ENCODE measurements at regions not wholly inside any gene's neighbourhood (a gene's known extent, or its start where the extent isn't known, plus 50 kb on each side); places are given as distances from the start of the nearest gene placed in this dataset.

DNA sequence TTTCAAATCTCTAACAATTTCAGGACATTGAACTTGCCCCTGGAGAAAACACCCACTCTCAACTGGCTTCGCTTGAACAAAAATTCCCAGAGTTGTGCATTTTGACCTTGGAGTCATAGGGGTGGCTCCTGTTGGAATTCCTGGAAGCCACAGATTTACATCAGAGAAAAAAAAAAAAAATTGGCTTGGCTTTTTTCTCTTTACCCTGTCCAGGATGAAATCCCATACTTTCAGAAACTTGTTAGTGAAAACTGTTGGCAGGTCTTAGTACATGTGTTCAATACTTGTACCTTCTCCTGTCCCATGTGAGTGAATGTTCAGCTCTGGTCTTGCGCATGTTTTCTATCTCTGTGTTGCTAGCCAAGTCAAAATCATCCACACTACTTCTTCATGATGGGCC is 228.8 kb downstream of the TGFB2 start:
- no peak for DNase-seq (ENCODE audit: low read depth in 3 of 3, low spot score in 2 of 3)

DNA sequence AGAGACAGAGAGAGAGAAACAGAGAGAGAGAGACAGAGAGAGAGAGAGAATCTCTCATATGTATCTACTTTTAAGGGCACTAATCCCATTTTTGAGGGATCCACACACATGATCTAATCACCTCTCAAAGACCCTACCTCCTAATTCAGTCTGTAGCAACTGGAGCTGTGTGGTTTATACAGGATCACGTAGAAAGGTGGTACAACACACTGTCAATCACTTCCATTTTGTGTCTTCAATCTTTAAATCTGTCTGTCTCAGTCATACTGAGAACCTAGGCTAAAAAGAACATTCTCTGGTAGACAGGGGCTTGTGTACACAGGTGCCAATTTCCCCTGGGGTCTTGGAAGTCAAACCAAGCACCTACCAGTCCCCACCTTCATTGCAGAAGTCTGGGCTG is 229.9 kb downstream of the TGFB2 start:
- no peak for DNase-seq (ENCODE audit: low read depth in 3 of 3, low spot score in 2 of 3)

DNA sequence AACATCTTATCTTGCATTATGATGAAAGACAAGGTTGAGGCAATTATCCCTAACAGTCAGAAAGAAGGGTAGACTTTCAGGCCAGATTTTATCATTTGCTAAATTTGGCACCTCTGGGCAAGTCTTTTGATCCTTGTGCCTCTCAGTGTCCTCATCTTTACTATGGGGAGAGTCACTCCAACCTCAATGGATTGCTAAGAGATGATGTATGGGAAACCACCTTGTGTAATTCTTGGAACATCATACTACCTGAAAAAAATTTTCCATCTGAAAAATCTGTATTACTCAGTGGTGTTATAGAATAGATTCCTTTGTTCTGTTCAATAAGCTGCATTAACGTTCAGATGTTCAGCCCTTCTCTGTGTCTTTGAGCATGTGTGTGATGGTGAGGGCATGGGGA is 230.7 kb downstream of the TGFB2 start:
- DNase-seq (ENCODE audit: low read depth in 3 of 3, low spot score in 2 of 3) = no peak

DNA sequence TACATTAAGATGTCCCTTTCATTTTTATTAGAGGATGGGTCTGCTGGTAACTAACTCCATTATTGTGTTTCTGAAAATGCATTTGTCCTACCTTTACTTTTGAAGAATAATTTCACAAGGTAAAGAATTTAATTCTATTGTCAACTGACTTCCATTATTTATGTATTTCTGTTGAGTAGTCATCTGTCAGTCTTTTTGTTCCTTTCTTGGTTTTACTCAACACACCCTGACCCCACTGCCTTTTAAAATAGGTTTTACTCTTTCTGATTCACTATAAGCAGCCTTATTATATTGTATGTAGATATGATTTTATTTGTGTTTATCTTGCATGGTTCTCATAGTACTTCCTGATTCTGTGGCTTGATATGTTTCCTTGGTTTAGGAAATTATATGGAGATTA is 237.5 kb downstream of the TGFB2 start:
- DNase-seq (ENCODE audit: low read depth in 3 of 3, low spot score in 2 of 3) = no peak

DNA sequence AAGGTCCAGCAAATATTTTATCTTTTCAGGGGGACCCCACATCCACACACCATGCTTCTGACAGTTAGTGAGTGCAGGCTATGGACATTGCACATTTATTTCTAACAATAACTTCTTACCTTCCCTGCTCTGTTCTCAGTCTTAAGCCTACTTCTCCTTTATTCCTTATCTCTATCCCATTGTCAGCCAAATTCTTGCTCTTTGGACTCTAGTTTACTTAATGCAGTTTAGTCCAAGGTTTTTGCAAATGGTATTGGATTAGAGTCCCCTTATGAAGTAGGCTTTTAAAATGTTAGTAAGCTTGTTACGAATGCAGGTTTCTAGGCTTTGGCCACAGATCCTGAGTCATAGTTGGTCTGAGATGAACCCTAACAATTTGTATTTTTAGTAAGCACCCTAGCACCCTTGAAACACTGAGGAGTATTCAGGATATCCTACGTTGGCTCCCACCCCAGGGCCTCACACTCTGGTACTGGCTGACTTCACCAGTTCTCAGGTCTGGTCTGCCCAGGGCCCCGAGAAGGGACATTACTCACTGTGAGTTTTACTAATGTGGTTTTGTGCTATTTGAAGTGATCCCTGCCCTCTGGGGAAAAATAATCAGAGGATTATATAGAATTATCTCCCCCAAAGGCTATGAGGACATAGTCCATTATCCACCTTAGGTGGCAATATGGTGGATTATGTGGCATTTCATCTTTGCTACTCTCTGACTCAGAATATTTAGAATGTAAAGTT is 239.5 kb downstream of the TGFB2 start:
- no peak for DNase-seq (ENCODE audit: low read depth in 3 of 3, low spot score in 2 of 3)

DNA sequence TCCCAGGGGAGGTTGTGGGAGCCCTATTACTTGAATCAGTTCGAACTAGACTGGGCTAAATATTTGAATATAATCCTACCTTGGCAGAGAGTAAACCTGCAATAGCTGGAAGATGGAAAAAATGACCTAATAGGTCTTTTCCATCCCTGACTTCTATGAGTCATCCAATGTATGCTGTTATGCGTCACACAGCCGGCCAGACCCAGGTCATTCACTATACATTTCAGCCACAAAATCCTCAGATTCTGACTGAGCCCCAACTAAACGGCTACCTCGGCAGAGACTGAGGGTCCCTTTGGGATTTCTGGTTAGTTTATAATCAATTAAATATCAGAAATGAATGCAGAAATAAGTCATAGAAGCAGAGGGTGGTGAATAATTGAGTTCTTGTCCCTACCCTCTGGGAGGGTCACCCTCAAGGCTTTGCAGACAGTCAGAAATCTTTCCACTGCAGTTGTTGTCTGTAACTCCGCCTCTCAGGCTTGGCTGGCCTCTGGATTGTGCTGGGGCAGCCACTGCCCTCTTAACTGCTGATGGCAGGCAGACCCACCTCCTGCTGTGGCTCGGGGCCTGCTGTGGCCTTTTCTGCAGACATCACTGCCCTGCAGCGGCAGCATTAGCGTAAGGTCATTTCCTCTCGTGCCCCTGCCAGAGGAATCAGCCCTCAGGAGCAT is 240.5 kb downstream of the TGFB2 start:
- no peak for DNase-seq (ENCODE audit: low read depth in 3 of 3, low spot score in 2 of 3)

DNA sequence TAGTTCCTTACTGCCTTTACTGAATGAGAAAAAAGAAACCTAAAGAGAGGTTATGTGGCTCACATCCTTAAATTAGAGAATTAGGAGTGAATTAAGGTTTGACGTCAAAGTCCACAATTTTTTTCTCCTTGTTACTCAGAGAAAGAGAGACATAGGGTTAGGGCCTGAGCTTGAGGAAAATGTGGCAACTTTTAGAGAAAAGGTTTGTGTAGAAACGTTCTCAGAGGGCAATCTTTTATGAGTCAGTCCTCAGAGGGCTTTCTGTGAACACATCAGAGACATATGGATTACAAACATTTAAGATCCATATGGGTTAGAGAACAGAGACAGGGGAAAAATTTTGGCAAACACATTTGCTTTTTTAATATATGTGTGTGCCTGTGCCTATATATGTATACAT is 242.8 kb downstream of the TGFB2 start:
- DNase-seq (ENCODE audit: low read depth in 3 of 3, low spot score in 2 of 3) = no peak

DNA sequence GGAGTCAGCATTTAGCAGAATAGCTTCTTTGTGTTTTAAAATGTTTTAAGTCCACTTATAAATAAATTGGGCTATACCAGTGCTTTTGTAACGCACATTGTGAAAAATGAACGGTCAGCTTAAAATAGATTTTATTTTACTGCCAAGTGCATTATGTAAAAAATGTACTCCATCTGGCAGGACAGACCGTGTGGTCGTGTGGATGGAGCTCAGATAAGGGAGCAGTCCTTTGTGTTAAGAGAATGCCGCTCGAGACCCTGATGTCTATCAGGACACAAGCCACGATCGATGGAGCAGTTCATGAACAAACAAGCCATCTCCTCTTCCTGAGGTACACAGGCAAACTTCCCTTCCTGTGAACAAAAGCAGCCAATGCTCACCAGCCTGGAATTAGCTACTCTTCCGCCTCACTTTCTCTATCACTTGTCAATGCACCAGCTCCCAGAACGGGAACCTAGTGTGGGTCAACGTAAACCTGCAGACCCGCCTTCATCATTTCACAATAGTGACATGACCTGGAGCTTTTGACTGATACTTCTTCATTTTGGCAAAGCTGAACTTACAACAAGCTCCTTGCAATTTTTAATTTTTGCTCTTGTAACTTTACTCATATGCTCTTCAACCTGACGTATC is 243.5 kb downstream of the TGFB2 start:
- no peak for DNase-seq (ENCODE audit: low read depth in 3 of 3, low spot score in 2 of 3)

DNA sequence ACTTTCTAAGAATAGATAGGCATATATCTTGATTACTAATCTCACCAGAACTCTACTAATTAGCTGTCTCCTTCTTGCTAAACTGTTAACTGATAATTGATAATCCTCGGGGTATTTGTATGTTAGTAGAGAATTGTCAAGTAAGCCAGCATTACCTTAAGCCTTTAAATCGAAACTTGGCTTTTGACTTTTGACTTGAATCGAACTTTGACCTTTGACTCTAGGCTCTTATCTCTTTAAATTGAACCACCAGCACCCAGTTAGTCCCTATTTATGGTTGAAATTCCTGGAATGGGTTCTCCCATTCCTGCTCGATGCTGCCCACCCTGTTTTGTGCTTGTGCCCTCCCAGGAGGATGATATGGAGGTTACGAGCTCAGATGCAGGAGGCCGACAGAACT is 244.4 kb downstream of the TGFB2 start:
- DNase-seq (ENCODE audit: low read depth in 3 of 3, low spot score in 2 of 3) = no peak

DNA sequence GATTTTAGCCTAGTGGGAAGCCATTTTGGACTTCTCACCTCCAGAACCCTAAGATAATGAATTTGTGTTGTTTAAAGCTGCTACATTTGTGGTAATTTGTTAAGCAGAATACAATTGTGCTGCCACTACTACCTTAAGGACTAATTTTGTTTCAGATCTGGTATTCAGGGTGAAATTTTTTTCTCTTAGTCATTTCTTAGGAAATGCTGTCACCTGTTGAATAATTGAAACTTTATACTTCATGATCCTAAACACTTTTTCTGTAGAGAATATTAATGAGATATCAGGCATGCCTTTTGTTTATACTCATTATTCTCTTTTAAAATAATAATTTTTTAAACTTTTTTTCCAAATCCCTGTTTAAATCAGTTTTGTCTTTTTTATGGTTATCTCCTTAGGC is 246.8 kb downstream of the TGFB2 start:
- DNase-seq (ENCODE audit: low read depth in 3 of 3, low spot score in 2 of 3) = no peak

DNA sequence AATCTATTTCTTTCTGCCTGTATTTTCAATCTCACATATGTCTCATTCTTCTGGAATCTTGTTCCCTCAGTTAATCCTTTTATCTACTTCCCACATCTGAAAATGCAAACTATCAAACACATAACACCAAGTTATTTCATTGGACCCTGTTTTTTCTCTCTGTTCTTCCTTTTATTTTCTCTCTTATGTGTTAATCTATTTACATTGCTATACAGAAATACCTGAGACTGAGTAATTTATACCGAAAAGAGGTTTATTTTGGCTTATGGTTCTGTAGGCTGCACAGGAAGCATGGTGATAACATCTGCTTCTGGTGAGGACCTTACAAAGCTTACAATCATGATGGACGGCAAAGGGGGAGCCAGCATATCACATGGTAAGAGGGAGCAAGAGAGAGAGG is 247.6 kb downstream of the TGFB2 start:
- no peak for DNase-seq (ENCODE audit: low read depth in 3 of 3, low spot score in 2 of 3)

DNA sequence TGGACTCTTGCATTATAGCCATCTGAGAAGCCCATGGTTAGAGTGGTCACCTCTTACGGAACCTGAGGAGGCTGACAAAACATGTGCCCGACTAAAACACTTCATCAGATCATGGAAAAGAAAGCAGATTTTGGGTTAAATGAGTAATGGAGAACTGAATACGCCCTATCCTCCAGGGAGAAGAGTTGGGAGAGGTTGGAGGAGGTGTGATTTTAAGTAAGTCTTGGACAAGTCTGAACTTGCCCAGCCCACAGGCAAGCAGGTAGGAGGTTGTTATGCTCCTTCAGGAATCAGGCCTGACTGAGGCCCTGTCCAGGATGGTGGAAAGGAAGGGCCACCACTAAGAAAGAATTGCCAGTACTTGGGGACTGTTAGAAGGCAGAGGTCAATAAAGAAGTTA is 255.8 kb downstream of the TGFB2 start:
- DNase-seq (ENCODE audit: low read depth in 3 of 3, low spot score in 2 of 3) = no peak

DNA sequence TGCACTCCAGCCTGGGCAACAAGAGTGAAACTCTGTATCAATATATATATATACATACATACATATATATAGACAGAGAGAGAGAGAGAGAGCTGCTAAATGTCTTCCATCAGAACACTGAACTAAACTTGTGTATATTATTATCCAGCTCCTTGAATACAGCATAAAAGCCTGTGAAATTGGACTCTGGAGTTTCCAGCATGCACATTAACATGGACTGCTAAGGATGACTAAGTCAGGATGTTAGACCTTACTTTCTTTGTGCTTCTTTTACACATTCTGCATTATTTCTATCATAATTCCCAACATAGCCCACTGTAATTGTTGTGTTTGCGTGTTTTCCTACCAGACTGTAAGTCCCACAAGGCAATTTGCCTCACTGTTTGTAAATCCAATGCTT is 259.1 kb downstream of the TGFB2 start:
- DNase-seq (ENCODE audit: low read depth in 3 of 3, low spot score in 2 of 3) = no peak

DNA sequence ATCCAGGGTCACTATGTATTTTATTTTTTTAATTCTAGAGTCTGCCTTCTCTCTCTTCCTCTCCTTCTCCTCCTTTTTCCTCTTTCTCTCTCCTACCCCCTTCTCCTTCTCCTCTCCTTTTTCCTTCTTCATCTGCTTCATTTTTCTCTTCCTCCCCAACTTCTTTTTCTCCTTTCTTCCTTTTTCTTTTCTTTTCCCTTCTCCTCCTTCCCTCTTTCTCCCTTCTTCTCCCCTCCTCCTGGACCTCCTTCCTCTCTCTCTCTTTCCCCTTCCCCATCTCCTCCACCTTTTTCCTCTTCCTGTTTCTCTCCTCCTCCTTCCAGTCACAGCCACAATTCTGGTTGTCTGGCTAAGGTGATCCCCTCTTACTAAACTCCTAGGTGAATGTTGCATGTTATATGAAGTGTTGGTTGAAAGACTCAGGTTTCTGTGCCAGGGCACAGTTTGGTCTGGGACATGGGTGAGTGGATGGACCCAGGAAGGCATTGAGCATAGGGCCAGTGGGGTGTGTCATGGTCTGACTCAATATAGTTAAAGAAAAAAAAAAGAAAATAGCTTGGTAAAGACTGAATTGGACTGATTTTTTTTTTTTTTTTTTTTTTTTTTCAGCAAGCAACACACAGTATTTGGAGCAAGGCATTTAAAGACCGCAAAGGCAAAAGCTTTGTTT is 266.9 kb downstream of the TGFB2 start:
- no peak for DNase-seq (ENCODE audit: low read depth in 3 of 3, low spot score in 2 of 3)

DNA sequence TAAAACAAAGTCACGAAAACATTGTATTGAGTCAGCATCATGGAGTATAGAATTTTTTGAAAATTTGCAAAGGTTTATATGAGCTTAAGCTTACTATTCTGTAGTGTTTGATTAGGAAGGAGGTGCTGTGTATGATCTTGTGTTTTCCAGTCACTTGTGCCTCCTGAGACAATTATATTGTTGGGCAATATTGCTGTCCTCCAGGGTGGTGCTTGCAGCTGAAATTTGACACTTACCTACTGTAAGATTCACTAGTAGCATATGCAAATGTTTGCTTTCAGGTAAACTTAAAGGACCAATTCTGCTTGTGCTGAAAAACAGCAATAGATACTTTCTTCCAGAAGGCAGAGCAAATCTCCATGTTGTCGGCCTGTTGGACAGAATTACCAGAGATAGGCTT is 268.0 kb downstream of the TGFB2 start:
- no peak for DNase-seq (ENCODE audit: low read depth in 3 of 3, low spot score in 2 of 3)

DNA sequence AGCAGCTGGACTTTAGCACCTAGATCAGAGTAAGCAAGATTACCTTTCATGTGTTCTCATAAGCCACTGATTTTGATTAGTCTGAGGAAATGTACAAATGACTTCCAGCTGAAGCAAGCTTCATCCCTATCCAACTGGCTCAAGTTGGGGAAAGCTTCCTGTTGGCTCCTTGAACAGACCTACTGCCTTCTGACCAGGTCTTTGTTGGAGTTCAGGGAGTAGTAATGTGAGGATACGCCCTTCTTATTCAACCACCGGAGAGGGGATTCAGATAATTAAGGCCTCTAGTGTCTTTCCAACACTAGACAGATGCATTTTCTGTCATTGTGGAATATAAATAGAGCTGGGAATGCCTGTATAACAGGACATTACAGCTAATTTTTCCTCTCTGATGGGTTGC is 268.9 kb downstream of the TGFB2 start:
- no peak for DNase-seq (ENCODE audit: low read depth in 3 of 3, low spot score in 2 of 3)

DNA sequence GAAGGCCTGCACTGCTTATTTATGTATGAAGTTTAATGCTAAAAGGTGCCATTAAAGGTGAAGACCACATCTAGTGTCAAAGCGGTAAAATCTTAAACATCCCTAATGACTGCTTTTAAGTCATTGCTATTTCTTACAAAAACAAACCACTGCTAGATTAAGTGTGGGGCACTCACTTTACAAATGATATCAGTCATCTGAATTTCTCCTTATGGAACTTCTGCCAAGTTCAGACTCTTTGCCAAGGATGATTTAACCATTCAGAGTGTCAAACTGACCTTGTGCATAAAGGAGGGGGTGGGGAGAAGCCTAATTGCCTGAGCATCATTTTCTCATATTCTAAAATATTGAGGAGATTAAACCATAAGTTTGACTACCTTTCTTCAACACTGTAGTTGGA is 271.5 kb downstream of the TGFB2 start:
- DNase-seq (ENCODE audit: low read depth in 3 of 3, low spot score in 2 of 3) = no peak

DNA sequence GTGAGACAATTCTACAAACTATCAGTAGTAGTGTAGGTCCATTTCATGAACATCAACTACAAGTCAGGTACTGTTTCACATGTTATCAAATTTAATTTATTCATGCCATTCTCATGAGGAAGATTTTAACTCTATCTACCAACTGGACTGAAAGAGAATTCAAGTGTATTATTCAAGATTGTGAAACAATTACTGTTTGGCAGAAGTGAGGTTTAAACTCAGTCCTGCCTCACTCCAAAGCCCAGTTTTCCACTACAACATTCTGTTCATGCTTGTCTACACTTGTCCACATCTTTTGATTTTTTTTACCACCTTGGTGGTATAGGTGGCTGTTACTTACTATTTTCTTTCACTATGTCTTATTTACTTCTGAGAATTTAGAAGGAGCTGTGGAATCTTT is 272.9 kb downstream of the TGFB2 start:
- DNase-seq (ENCODE audit: low read depth in 3 of 3, low spot score in 2 of 3) = no peak

DNA sequence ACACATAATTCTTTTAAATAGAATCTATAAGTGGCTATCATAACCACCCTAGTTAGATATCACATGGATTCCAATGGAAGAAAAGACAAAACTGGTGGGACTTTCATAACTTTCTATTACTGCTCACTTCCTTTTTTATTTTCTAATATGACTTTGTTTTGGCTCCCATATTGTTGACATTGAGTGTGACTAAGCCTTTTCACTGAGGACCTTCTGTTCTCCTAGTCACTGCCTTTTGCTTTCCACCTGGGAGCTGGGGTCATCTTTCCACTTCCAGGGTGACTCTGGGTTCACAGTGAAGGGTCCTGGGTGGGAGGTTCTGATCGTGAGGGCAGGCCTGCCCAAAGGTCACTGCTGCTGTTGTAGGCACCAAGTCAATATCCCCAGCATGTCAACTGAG is 275.8 kb downstream of the TGFB2 start:
- no peak for DNase-seq (ENCODE audit: low read depth in 3 of 3, low spot score in 2 of 3)

DNA sequence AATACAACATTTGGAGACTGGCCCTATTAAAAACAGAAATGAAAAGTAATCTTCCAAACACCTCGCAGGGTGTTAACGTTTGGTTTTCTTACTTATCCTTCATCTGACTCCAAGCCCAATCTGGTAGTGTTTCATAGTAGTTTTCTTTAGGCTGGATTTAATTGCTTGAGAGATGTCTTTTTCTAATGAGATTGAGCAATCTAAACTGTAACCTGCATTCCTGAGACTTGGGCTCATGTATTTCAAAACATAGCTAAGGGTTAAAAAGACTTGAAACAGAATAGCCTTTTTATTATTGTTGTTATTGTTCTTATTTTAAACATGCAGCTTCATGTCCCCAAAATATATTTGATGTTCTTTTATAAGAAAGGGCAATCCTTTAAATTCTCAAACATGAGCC is 278.9 kb downstream of the TGFB2 start:
- DNase-seq (ENCODE audit: low read depth in 3 of 3, low spot score in 2 of 3) = no peak

DNA sequence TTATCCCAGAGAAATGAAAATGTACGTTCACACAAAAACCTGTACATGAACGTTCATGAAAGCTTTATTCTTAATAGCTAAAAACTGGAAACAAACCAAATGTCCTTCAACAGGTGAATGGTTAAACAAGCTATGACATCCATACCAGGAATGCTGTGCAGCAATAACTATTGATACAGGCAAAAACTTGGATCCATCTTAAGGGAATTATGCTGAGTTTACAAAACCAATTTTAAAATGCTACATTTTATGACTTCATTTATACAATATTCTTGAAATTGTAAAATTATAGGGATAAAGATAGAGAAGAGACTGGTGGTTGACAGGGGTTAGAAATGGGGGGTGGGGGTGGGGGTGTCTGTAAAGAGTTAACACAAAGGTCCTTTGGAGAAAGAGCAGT is 280.3 kb downstream of the TGFB2 start:
- DNase-seq (ENCODE audit: low read depth in 3 of 3, low spot score in 2 of 3) = no peak

All from right renal cortex interstitium (tissue), 3 donors.